NCI-H2196 treated with DMSO at 0.1 percent for 48 hours (cell line): ENCODE measurements at regions not wholly inside any gene's neighbourhood (a gene's known extent, or its start where the extent isn't known, plus 50 kb on each side); places are given as distances from the start of the nearest gene placed in this dataset.
"Not testable (repeated sequence)": the region's sequence is repeated elsewhere in the genome, so short reads cannot be mapped to it uniquely, and the experiment has no call there.

Experiments used
- DNase-seq: peaks from one replicate; lab custom pipeline; 2025; ENCODE audit not compliant: unreplicated experiment; lab: John Stamatoyannopoulos, UW

DNA sequence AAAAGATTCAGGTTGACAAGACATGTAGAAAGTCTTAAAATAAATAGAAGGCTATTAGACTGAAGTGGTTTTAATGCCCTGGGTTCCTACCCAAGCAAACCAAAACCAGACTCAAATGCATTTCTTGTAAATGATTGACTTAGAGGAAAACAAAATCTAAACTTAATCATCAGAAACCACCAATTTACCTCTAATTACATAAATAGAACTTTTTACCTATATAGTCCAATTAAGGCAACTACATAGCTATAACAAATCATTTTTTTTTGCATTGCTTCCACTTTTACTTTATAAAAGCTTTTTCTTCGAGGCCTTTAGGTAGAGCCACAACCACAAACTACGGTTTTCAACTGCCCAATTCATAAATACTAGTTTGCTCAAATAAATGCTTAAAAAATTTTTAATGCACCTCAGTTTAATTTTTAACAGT, 231.3 kb upstream of the ARHGEF26 start:
- DNase-seq, result no peak

GRCh38 chr3:153892126-153892525, 229.1 kb upstream of the ARHGEF26 start:
- no peak for DNase-seq

- DNase-seq, result no peak
Observed at GRCh38 chr3:153894857-153895256, 226.3 kb upstream of the ARHGEF26 start.

GRCh38 chr3:153896197-153896596, 225.0 kb upstream of the ARHGEF26 start:
- DNase-seq, result no peak

- no peak for DNase-seq
Observed at GRCh38 chr3:153897025-153897723, 224.0 kb upstream of the ARHGEF26 start.

DNA sequence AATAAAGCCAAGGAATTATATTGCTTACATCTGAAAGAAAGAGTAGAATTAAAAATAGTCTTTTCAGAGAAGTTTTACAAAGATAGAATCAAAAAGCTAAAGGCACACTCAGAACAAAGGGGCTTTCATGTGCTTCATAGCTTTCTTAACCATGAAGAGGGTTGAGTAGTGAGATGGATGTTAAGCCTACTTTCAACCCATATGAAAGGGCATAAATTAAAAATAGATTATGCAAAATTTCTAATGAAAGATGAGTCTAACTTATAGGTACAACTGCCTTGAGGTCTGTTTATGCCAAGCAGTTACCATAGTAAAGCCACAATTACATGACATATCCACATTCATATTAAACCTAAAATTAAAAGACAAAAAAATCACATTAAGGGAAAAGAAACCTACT, 223.3 kb upstream of the ARHGEF26 start:
- no peak for DNase-seq

DNA sequence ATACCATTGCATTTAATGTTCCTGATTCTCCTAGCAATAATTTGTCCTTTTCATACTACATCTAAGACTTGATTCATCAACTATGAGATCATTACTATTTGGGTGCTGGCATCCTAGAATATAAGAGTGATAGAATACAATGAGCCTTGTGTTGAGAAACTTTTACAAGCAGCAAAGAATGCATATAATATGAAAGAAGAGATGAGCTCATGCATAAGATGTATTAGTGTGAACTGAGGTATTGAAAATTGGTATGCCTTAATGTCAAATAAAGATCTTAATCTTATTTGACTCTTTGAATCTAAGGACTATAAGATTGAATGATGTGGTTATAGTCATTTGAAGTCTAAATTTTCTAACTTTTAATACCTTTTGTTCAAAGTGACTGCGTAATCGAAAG, 220.0 kb upstream of the ARHGEF26 start:
- no peak for DNase-seq

- DNase-seq, result no peak
Observed at GRCh38 chr3:153901991-153902390, 219.2 kb upstream of the ARHGEF26 start.

DNA sequence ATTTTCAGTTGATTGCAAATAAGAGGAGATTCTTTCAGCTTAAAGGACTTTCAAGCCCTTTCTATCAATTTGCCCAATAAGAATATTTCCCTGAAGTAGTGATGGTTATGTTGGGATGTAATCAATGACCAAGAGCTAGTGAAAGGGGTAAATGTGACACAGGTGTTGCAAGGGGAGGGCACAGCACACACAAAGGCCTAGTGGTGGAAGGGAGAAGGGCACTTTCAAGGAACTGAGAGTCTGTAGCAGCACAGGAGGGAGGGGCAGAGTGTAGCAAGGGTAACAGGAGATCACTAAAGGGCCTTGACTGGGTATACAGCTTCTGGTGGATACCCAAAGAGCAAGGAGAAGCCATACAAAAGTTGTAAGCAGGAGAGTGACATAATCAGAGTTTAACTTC, 217.8 kb upstream of the ARHGEF26 start:
- DNase-seq, result no peak

GRCh38 chr3:153906366-153906765, 214.8 kb upstream of the ARHGEF26 start:
- no peak for DNase-seq

DNA sequence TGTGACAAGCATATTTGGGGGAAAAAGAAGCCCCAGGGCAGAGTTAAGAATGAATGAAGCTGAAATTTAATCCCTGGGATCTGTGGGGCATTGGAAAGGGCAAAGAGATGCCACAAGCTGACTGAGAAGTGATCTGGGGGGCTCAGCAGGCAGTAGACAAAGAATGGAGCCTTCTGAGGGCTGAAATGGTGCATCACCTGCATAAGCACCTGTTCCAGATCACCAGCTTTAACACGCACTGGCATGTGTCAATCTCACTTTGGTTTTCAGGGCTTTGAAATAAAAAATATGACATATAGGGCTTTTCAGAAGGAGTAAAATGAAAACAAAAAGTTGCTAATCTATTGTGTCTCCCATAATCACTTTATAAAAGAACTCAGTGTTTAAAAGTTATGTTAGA, 210.8 kb upstream of the ARHGEF26 start:
- no peak for DNase-seq

- no peak for DNase-seq
Observed at GRCh38 chr3:153911116-153911515, 210.1 kb upstream of the ARHGEF26 start.

- no peak for DNase-seq
Observed at GRCh38 chr3:153919773-153920172, 201.4 kb upstream of the ARHGEF26 start.

GRCh38 chr3:153921826-153922225, 199.4 kb upstream of the ARHGEF26 start:
- DNase-seq, result no peak

DNA sequence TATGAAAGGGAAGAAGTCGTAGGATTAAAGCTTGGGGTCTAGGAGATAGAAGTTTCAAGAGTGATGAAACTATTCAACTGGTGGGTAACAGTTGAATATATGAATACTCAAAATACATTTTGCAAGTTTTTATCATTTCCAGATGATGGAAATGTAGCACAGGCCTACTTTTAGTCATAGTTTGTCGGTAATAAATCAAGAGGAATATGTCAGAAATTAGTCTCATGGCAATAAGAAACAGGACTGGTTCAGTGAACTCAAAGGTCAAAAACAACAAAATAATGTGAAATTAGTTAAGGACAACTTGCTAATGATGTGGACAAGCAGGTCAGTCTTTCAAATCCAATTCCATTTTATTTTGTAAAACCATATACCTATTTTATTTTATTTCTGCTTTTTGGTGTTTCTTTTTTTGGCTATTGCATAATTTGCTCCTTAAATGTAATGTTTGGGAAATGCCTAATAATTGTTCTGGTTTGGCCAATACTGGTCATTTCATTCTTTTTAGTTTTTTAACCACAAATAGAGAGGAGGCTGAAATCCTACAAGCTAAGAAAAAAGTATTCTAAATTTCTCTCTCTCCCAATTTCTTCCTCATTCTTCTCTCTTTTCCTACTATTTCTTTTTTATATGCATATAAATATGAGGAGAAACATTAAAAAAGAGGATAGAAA, 195.2 kb upstream of the ARHGEF26 start:
- no peak for DNase-seq

GRCh38 chr3:153927107-153927506, 194.1 kb upstream of the ARHGEF26 start:
- DNase-seq, result no peak

DNA sequence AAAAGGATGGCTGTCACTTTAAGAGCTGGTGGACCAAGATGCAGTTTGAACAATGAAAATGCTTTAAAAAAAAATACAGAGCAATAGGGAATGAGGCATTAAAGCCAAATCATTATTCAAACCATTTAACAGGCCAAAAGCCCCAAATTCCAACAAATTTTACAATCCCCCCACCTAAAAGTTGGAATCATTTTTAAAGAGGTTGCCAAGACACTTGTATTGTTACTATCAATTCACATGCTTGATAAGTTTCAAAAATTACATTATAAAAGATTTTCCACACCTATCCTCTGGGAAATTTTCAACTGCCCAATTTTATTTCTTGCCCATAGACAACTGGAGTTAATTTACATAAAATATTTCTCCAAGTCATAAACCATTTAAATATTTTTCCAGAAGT, 192.3 kb upstream of the ARHGEF26 start:
- DNase-seq, result no peak

DNA sequence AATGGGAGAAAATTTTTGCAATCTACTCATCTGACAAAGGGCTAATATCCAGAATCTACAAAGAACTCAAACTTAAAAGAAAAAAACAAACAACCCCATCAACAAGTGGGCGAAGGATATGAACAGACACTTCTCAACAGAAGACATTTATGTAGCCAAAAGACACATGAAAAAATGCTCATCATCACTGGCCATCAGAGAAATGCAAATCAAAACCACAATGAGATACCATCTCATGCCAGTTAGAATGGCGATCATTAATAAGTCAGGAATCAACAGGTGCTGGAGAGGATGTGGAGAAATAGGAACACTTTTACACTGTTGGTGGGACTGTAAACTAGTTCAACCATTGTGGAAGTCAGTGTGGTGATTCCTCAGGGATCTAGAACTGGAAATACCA, 187.7 kb upstream of the ARHGEF26 start:
- DNase-seq, result not testable (repeated sequence)

- no peak for DNase-seq
Observed at GRCh38 chr3:153944084-153944483, 177.1 kb upstream of the ARHGEF26 start.

DNA sequence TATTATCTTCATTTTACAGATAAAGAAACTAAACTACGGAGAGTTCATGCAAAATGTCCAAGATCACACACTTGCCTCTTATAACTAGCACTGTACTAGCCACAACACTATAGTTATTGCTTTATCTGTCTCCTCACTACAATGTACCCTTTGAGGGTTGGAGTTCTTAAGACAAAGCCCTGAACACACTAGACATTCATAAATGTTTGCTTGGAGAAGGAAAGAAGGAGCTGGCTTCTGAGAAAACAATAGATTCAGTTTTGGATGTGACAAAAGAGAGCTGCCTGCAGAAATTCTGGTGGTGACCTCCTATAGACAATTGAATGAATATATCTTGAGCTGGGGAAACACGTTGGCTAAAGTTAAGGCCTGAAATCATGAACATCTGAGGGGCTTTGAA, 169.9 kb upstream of the ARHGEF26 start:
- no peak for DNase-seq

DNA sequence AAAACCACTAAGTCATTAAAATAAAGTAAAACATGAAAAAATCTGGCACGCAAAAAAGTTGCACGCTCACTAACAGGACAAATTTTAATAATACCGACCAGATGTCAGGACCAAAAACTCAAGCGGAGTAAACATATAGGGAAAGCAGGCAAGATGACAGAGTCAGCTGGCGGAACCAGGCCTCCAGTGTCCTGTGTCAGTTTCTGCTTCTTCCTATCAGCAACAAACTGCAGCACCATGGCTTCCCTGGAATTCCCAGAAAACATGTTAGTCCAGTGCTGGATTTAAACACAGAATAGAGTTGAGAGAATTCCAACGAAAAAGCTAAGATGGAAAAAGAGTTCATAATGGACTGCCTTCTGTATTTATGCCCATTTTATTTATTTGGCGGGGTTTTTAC, 169.1 kb upstream of the ARHGEF26 start:
- no peak for DNase-seq

DNA sequence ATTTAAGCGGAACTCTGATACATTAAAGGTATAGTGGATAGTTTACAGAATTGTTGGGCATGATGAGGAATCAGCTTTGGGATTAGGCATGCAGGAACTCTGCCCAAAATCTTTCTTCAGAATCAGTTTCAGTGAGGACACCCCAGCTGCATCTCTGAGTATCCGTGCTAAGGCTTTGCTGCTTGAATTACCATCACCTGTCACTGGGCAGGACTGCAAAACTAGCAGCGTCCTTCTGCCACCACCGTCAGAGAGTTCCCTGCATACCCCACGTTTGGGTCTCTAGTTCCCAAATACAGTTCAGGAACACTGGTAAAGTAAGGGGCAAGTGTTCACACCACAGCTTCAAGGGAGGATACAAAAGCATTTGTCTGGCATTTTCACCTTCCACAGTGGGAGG, 164.6 kb upstream of the ARHGEF26 start:
- no peak for DNase-seq

DNA sequence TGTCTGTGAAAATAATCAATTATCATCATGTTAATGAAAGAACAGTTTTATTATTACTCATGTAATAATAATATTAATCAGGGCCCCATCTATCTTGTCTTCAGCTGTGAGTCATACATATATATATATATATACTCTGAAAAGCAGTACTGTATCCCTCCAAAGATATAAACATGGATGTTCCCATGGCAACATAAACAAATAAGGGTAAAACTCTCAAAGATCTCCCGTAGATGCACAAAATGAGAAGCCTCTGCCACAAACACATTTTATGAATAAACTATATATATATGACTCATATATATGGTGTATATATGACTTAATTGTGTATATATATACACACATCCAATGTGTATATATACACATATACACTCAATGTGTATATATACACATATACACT, 163.8 kb upstream of the ARHGEF26 start:
- DNase-seq, result no peak
